ENCODE measurements at regions not wholly inside any gene's neighbourhood (a gene's known extent, or its start where the extent isn't known, plus 50 kb on each side); places are given as distances from the start of the nearest gene placed in this dataset.

DNA sequence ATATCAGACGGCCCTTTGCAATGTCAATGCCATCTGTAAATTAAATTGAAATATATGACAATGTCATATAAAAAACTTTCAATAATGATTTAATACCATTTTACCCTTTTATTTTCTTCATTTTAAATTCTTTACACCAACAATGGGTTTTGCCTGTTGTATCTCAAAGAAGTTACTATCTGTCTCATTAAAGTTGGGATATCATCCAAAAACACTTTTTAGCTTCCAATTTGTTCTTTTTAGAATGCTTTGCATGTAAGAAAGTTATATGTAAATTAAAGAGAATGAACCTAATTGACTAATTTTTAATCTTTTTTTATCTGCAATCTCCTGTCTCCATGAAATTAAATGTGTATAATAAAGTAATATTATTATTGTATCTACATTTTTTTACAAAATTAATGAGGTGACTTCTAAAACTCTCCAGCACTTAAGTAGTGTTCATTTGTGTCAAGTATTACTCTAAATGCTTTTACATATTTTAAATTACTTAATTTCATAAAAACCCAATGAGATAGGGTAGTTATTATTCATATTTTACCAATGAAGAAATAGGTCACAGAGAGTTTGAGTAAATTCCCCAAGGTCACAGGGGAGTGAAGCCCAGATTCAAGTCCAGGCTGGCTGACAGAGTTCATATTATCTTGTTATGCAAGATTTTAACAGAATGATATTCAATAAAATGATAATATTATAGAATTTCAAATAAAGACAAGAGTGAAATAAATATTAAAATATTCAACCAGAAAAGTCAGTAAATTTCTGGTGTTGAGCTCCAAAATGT, 673.0 kb upstream of the FLRT2 start:
- no peak for TF ChIP-seq POLR2A (IDR thresholded peaks at IDR 0.05)
- TF ChIP-seq, protein P1, sequence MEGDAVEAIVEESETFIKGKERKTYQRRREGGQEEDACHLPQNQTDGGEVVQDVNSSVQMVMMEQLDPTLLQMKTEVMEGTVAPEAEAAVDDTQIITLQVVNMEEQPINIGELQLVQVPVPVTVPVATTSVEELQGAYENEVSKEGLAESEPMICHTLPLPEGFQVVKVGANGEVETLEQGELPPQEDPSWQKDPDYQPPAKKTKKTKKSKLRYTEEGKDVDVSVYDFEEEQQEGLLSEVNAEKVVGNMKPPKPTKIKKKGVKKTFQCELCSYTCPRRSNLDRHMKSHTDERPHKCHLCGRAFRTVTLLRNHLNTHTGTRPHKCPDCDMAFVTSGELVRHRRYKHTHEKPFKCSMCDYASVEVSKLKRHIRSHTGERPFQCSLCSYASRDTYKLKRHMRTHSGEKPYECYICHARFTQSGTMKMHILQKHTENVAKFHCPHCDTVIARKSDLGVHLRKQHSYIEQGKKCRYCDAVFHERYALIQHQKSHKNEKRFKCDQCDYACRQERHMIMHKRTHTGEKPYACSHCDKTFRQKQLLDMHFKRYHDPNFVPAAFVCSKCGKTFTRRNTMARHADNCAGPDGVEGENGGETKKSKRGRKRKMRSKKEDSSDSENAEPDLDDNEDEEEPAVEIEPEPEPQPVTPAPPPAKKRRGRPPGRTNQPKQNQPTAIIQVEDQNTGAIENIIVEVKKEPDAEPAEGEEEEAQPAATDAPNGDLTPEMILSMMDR (IDR thresholded peaks at IDR 0.05), result no peak
